Trophoblast cell (in vitro differentiated cells and primary cell): ENCODE measurements at regions not wholly inside any gene's neighbourhood (a gene's known extent, or its start where the extent isn't known, plus 50 kb on each side); places are given as distances from the start of the nearest gene placed in this dataset.

ENCODE experiments used
- DNase-seq, 2 donors: peaks; one replicate each; pipeline ENCODE4 v3.0.0-alpha.2; 2016
- H2AFZ ChIP-seq: 2 replicates; pipeline ENCODE4 v1.6.1; 2013; ENCODE audit warnings: low read length, moderate library complexity, mild to moderate bottlenecking; ENCODE audit not compliant: insufficient read depth, poor library complexity
- H2AK5ac ChIP-seq: 2 replicates; pipeline ENCODE4 v1.6.1; 2013; ENCODE audit warnings: mild to moderate bottlenecking, low read length
- H2BK120ac ChIP-seq: 2 replicates; pipeline ENCODE4 v1.6.1; 2013; ENCODE audit warnings: low read length, mild to moderate bottlenecking, moderate library complexity; ENCODE audit not compliant: insufficient read depth, poor library complexity
- H2BK12ac ChIP-seq: 2 replicates; pipeline ENCODE4 v1.6.1; 2013; ENCODE audit warnings: mild to moderate bottlenecking, low read length, moderate library complexity
- H2BK5ac ChIP-seq: 2 replicates; pipeline ENCODE4 v1.6.1; 2013; ENCODE audit warnings: low read length, low read depth, moderate library complexity, mild to moderate bottlenecking; ENCODE audit not compliant: poor library complexity
- H3K14ac ChIP-seq: 2 replicates; pipeline ENCODE4 v1.6.1; 2013; ENCODE audit warnings: mild to moderate bottlenecking, low read length
- H3K18ac ChIP-seq: 2 replicates; pipeline ENCODE4 v1.6.1; 2013; ENCODE audit warnings: mild to moderate bottlenecking, low read length
- H3K23ac ChIP-seq: 2 replicates; pipeline ENCODE4 v1.6.1; 2013; ENCODE audit warnings: low read length
- H3K27ac ChIP-seq: 2 replicates; pipeline ENCODE4 v1.5.1; 2013; ENCODE audit warnings: low read depth, mild to moderate bottlenecking, inconsistent platforms, low read length, moderate library complexity
- H3K27me3 ChIP-seq: 2 replicates; pipeline ENCODE4 v1.6.1; 2013; ENCODE audit warnings: inconsistent platforms, mild to moderate bottlenecking, low read length, moderate library complexity; ENCODE audit not compliant: insufficient read depth
- H3K36me3 ChIP-seq, 2 experiments: 1 replicate in 1 of 2; 2 replicates in 1 of 2; pipeline ENCODE4 v1.6.1; 2013; ENCODE audit warnings: low read length in 2 of 2, mild to moderate bottlenecking in 2 of 2, moderate library complexity in 1 of 2; ENCODE audit not compliant: insufficient read depth in 2 of 2, control insufficient read depth in 1 of 2
- H3K4ac ChIP-seq: 2 replicates; pipeline ENCODE4 v1.6.1; 2013; ENCODE audit warnings: low read depth, mild to moderate bottlenecking, low read length, moderate library complexity
- H3K4me1 ChIP-seq, 2 experiments: 1 replicate in 1 of 2; 2 replicates in 1 of 2; pipeline ENCODE4 v1.6.1; 2013; ENCODE audit warnings: low read length in 2 of 2, mild to moderate bottlenecking in 2 of 2, moderate library complexity in 1 of 2; ENCODE audit not compliant: insufficient read depth in 2 of 2, control insufficient read depth in 1 of 2
- H3K4me2 ChIP-seq: 2 replicates; pipeline ENCODE4 v1.6.1; 2013; ENCODE audit warnings: inconsistent platforms, mild to moderate bottlenecking, low read length, moderate library complexity
- H3K4me3 ChIP-seq: 2 replicates; pipeline ENCODE4 v1.5.1; 2013; ENCODE audit warnings: mild to moderate bottlenecking, low read depth, low read length, inconsistent platforms
- H3K79me1 ChIP-seq: one replicate; pipeline ENCODE4 v1.6.1; 2013; ENCODE audit warnings: low read length
- H3K79me2 ChIP-seq: 2 replicates; pipeline ENCODE4 v1.6.1; 2013; ENCODE audit warnings: low read length, mild to moderate bottlenecking; ENCODE audit not compliant: control insufficient read depth, insufficient read depth, poor library complexity
- H3K9ac ChIP-seq: 2 replicates; pipeline ENCODE4 v1.6.1; 2013; ENCODE audit warnings: mild to moderate bottlenecking, low read length
- H3K9me3 ChIP-seq: 2 replicates; pipeline ENCODE4 v1.6.1; 2013; ENCODE audit warnings: low read depth, mild to moderate bottlenecking, control low read depth, inconsistent platforms, low read length; ENCODE audit not compliant: insufficient read depth
- H4K12ac ChIP-seq: 2 replicates; pipeline ENCODE4 v1.6.1; 2013; ENCODE audit warnings: low read depth, mild to moderate bottlenecking, low read length, moderate library complexity
- H4K8ac ChIP-seq: 2 replicates; pipeline ENCODE4 v1.6.1; 2013; ENCODE audit warnings: low read depth, mild to moderate bottlenecking, low read length, moderate library complexity
- H4K91ac ChIP-seq: one replicate; pipeline ENCODE4 v1.6.1; 2013; ENCODE audit warnings: low read depth, mild to moderate bottlenecking, low read length, moderate library complexity
- WGBS: extraction: QIAGEN DNeasy Blood & Tissue Kit; methylation state at CpG from one replicate; pipeline ENCODE4 v1.1.7; 2013; ENCODE audit warnings: missing lambda C conversion rate; ENCODE audit not compliant: insufficient read length, insufficient coverage; ENCODE audit errors: extremely low coverage; 5-methylcytosine and 5-hydroxymethylcytosine counted together

GRCh38 chr22:27545085-27545484 is 256.5 kb downstream of the MN1 start:
- Histone ChIP-seq H4K12ac (no peak overlapping the region), H3K23ac (no peak overlapping the region), H3K18ac (no peak overlapping the region), H3K79me2 (no peaks in the 10 kb centered on the region), H3K36me3 (no peaks in the 10 kb centered on the region), H2AK5ac (no peak overlapping the region), H3K9me3 (no peaks in the 10 kb centered on the region), H3K4me3 (no peak overlapping the region), H3K27ac (no peak overlapping the region), H2BK120ac (no peak overlapping the region), H2BK5ac (no peak overlapping the region), H3K79me1 (no peaks in the 10 kb centered on the region), H4K91ac (no peak overlapping the region), H2BK12ac (no peak overlapping the region), H3K9ac (no peak overlapping the region), H3K14ac (no peak overlapping the region), H3K4ac (no peak overlapping the region), H4K8ac (no peak overlapping the region), H2AFZ (no peak overlapping the region), H3K4me1 (no peaks in the 10 kb centered on the region), H3K4me2 (no peak overlapping the region), H3K27me3 (no peaks in the 10 kb centered on the region)
- DNase-seq, result no peak
- WGBS, result no CpG with 5 or more reads among the region's 7 CpGs

- Histone ChIP-seq H3K4me3 (no peak overlapping the region), H2AK5ac (no peak overlapping the region), H3K4me2 (no peak overlapping the region), H2BK120ac (no peak overlapping the region), H2BK5ac (no peak overlapping the region), H3K9ac (no peak overlapping the region), H3K79me2 (no peaks in the 10 kb centered on the region), H4K91ac (no peak overlapping the region), H3K23ac (no peak overlapping the region), H3K18ac (no peak overlapping the region), H3K9me3 (no peaks in the 10 kb centered on the region), H2BK12ac (no peak overlapping the region), H3K14ac (no peak overlapping the region), H3K4ac (no peak overlapping the region), H3K27me3 (no peaks in the 10 kb centered on the region), H3K27ac (no peak overlapping the region), H4K12ac (no peak overlapping the region), H4K8ac (no peak overlapping the region), H3K36me3 (no peaks in the 10 kb centered on the region), H3K79me1 (no peaks in the 10 kb centered on the region), H2AFZ (no peak overlapping the region), H3K4me1 (no peaks in the 10 kb centered on the region)
- WGBS, result no CpG with 5 or more reads among the region's 18 CpGs
- DNase-seq, result no peak
Measured at GRCh38 chr22:27546157-27546935, 255.2 kb downstream of the MN1 start.

GRCh38 chr22:27551402-27551801 is 250.2 kb downstream of the MN1 start:
- H3K18ac ChIP-seq, result no peak overlapping the region
- no peak overlapping the region for H2BK5ac ChIP-seq
- DNase-seq, result no peak
- H3K27ac ChIP-seq, result no peak overlapping the region
- no peak overlapping the region for H4K8ac ChIP-seq
- H3K4me2 ChIP-seq, result no peak overlapping the region
- H3K27me3 ChIP-seq, result no peaks in the 10 kb centered on the region
- no peak overlapping the region for H3K4ac ChIP-seq
- no peaks in the 10 kb centered on the region for H3K79me1 ChIP-seq
- no CpG with 5 or more reads among the region's 7 CpGs for WGBS
- no peak overlapping the region for H2AFZ ChIP-seq
- H2AK5ac ChIP-seq, result no peak overlapping the region
- H3K9ac ChIP-seq, result no peak overlapping the region
- H3K9me3 ChIP-seq, result no peaks in the 10 kb centered on the region
- no peaks in the 10 kb centered on the region for H3K4me1 ChIP-seq
- no peak overlapping the region for H3K23ac ChIP-seq
- H3K79me2 ChIP-seq, result no peaks in the 10 kb centered on the region
- H3K36me3 ChIP-seq, result no peaks in the 10 kb centered on the region
- H3K4me3 ChIP-seq, result no peak overlapping the region
- H4K12ac ChIP-seq, result no peak overlapping the region
- no peak overlapping the region for H4K91ac ChIP-seq
- H2BK12ac ChIP-seq, result no peak overlapping the region
- no peak overlapping the region for H2BK120ac ChIP-seq
- no peak overlapping the region for H3K14ac ChIP-seq

GRCh38 chr22:27552176-27552575 is 249.4 kb downstream of the MN1 start:
- Histone ChIP-seq H3K18ac (no peak overlapping the region), H3K9ac (no peak overlapping the region), H3K27ac (no peak overlapping the region), H2BK5ac (no peak overlapping the region), H3K36me3 (no peaks in the 10 kb centered on the region), H2AK5ac (no peak overlapping the region), H3K9me3 (no peaks in the 10 kb centered on the region), H2BK12ac (no peak overlapping the region), H3K23ac (no peak overlapping the region), H3K27me3 (no peaks in the 10 kb centered on the region), H4K8ac (no peak overlapping the region), H2BK120ac (no peak overlapping the region), H3K79me2 (no peaks in the 10 kb centered on the region), H4K91ac (no peak overlapping the region), H2AFZ (no peak overlapping the region), H3K4ac (no peak overlapping the region), H3K14ac (no peak overlapping the region), H4K12ac (no peak overlapping the region), H3K4me1 (no peaks in the 10 kb centered on the region), H3K4me2 (no peak overlapping the region), H3K79me1 (no peaks in the 10 kb centered on the region), H3K4me3 (no peak overlapping the region)
- no peak for DNase-seq
- WGBS, result no CpG with 5 or more reads among the region's 7 CpGs
